Right renal pelvis (tissue), 4 donors: ENCODE measurements at regions not wholly inside any gene's neighbourhood (a gene's known extent, or its start where the extent isn't known, plus 50 kb on each side); places are given as distances from the start of the nearest gene placed in this dataset.
A peak's percentile ranks its signal among the peaks of the same experiment; 100 is the strongest.

Experiments used
- DNase-seq, 4 donors: peaks; one replicate each; pipeline ENCODE4 v3.0.0-alpha.2; 2013; ENCODE audit warnings: low read depth in 4 of 4, low spot score in 3 of 4, missing footprints in 1 of 4

- no peak for DNase-seq
Observed at GRCh38 chr7:17211307-17211836, 87.1 kb upstream of the AHR start.

DNA sequence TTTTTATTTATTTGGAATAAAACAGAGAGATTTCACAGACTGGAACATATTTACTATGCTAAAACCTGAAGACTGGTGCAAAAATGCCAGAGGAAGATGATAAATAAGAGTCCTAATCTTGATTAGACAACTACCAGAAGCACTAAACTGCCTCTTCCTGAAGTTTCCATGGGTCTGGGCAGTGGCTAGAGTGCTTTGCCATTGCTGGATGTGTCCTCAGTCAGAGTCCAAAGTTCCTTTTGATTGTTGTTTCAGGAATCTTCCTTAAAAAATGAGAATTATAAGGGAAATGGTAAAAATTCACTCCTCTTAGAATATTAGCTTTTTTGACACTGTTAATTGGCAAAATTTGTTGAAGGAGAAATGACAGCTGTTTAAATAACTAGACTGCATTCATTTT lies 86.3 kb upstream of the AHR start:
- no peak for DNase-seq

DNA sequence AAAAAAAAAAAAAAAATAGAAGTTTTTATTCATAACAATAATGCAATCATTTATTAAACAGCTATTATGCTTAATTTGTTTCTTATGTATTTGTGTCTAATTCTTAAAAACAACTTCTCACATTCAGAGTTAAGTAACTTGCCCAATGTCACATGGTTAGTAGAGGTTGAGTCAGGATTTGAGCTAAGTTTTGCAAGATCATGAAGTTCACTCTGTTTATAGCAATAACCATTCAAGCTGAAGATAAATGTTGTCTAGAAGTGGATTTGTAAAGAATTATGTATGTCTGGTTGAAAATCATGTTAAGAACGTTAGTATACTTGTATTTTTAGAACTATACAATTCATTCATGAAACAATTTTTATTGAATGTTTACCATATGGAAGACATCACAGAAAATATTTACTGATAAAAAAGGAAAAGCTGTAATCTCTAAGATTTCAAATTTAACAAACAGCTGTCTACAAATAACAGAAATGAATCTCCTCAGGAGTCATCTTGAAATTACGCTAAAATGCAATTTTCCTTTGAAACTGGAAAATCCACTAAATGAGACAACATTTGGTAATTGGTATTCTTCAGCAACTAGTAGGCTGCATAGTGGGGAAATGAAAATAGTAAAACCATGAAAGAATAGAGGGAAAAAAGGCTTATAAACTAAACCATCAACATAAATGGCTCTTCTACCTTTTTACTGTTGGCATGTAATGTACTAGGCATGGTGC lies 70.5 kb upstream of the AHR start:
- no peak for DNase-seq

GRCh38 chr7:17229228-17229627 lies 69.2 kb upstream of the AHR start:
- no peak for DNase-seq

DNA sequence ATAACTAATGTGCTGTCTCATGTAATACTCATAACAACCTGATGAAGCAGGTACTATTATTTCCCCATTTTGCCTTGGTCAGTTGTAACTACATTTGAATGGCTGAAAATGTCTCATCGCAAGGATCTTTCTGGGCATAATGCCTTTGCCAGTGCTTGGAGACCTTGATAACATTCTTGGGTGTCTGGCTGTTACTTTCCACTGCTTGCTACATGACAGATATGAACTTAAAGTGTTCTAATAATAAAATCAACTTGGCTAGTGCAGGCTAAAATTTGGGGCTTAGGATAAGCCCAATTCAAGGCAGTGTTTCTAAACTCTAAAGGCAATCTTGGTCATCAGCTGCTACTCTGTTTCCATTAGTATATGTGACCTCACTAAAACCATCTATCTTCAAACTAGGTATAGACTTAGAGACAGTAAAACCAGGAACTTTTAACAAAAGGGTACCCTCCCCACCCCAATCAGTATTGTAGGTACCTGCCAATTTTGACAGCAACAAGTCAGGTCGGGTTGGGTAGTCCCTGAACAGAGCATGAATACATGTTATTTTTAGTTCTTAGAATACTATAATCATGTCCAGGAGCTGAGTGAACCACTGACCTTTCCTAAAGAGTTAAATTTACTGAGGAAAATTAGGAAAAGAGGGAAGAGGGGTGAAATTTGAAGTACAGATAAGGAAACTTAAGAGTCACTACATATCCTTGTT lies 68.2 kb upstream of the AHR start:
- DNase-seq = no peak

GRCh38 chr7:17233603-17234002 lies 64.8 kb upstream of the AHR start:
- DNase-seq = peak in 1 of 4 donors; percentile 4

- DNase-seq = no peak
Observed at GRCh38 chr7:17234030-17234397, 64.4 kb upstream of the AHR start.

DNA sequence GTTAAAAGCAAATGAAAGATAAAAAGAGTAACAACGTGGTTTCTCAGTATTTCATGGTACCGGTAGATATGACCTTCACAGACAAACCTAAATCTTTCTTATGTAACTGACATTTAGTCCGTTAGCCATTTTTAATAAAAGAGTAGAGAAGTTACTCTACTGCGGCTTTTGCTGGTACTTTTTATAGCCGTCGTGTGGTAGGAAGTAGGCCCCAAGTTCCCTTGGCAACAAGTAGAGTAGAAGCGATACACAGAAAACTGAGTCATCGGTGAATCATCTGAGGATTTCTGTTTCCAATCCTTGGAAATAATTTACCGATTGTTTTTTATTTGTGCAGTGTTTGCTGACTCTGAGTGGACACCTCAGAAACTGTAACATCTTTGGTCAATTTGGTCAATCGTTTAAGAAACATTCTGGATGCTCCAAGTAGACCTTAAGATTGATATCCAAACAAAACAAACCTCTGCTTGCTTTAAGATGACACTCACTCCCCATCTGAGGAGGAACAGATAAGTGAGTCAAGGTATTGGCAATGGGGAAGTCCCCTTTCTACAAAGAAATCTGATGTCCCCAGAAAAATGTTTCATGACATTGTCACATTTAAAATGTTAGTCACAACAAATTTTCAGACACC lies 63.9 kb upstream of the AHR start:
- DNase-seq = no peak

- DNase-seq = no peak
Observed at GRCh38 chr7:17236171-17236570, 62.3 kb upstream of the AHR start.

DNA sequence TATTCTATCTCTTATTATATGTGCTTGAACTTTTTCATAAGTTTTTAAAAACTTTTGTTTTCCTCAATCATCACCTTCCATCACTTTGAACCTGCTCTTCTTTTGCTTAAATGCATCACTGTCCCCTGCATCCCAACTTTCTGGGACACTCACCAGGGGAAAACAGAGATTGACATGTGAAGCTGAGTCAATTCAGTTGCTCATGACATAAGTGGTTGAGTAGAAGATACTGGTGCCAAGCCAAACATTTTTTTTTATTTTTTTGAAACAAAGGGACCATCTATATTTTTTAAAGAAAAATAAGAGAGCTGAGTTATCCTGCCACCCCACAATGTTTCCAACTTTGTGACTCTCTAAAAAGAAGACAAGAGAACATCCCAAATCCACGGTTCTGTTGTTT lies 61.8 kb upstream of the AHR start:
- no peak for DNase-seq

- no peak for DNase-seq
Observed at GRCh38 chr7:17239046-17239445, 59.4 kb upstream of the AHR start.

GRCh38 chr7:17239683-17240521 lies 58.5 kb upstream of the AHR start:
- DNase-seq = no peak

DNA sequence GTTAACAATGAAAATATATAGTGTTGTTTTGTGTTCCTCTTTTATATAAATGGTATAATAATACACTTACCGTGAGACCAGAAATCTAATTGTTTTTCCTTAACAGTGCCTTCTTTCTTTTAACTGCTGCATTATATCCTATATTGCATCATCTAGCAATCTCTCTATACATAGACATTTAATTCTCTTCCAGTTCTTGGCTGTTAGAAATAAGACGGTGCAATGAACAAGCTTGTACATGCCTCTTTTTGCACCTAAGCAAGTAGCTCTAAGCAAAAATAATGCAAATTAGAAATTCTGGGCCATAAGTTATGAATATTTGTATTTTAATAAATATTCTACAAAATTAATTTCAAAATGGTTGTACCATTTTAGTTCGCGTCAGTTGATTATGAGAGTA lies 55.9 kb upstream of the AHR start:
- no peak for DNase-seq

GRCh38 chr7:17244786-17245185 lies 53.7 kb upstream of the AHR start:
- DNase-seq = no peak

GRCh38 chr7:17247357-17247756 lies 51.1 kb upstream of the AHR start:
- no peak for DNase-seq

GRCh38 chr7:17248527-17248926 lies 49.9 kb upstream of the AHR start:
- DNase-seq = no peak
